Liver (tissue), 8 donors: ENCODE measurements at regions not wholly inside any gene's neighbourhood (a gene's known extent, or its start where the extent isn't known, plus 50 kb on each side); places are given as distances from the start of the nearest gene placed in this dataset.

Source experiments
- DNase-seq: peaks from one replicate; pipeline ENCODE4 v3.0.0-alpha.2; 2017; ENCODE audit warnings: low spot score
- H3K27ac ChIP-seq, 2 donors: one replicate each; pipeline ENCODE4 v1.7.0; 2013; ENCODE audit warnings: inconsistent platforms in 2 of 2, low read length in 2 of 2, control low read depth in 1 of 2, low read depth in 1 of 2, mild to moderate bottlenecking in 1 of 2
- H3K27me3 ChIP-seq, 4 donors: one replicate each; pipeline versions ENCODE4 v1.6.1 to v1.7.0; 2013; ENCODE audit warnings: low read length in 3 of 4, inconsistent platforms in 1 of 4, mild to moderate bottlenecking in 1 of 4, moderate library complexity in 1 of 4; ENCODE audit not compliant: control insufficient read depth in 4 of 4, insufficient read depth in 4 of 4
- H3K36me3 ChIP-seq, 4 donors: one replicate each; pipeline versions ENCODE4 v1.6.1 to v1.7.0; 2013; ENCODE audit warnings: low read length in 3 of 4, mild to moderate bottlenecking in 3 of 4, low read depth in 1 of 4, moderate library complexity in 1 of 4; ENCODE audit not compliant: control insufficient read depth in 4 of 4, insufficient read depth in 3 of 4
- H3K4me1 ChIP-seq, 4 donors: one replicate each; pipeline versions ENCODE4 v1.6.1 to v1.7.0; 2013; ENCODE audit warnings: low read length in 3 of 4, mild to moderate bottlenecking in 3 of 4, moderate library complexity in 1 of 4; ENCODE audit not compliant: control insufficient read depth in 4 of 4, insufficient read depth in 4 of 4
- H3K4me3 ChIP-seq, 3 donors: one replicate each; pipeline versions ENCODE4 v1.6.1 to v1.7.0; 2013; ENCODE audit warnings: low read length in 3 of 3, control low read depth in 1 of 3, low read depth in 1 of 3, mild to moderate bottlenecking in 1 of 3
- H3K9ac ChIP-seq, 2 donors: one replicate each; pipeline ENCODE4 v1.7.0; 2013; ENCODE audit warnings: low read length in 2 of 2, mild to moderate bottlenecking in 2 of 2, moderate library complexity in 2 of 2, control low read depth in 1 of 2, low read depth in 1 of 2
- H3K9me3 ChIP-seq, 4 donors: one replicate each; pipeline versions ENCODE4 v1.6.1 to v1.7.0; 2013; ENCODE audit warnings: low read length in 3 of 4; ENCODE audit not compliant: control insufficient read depth in 4 of 4
- CTCF ChIP-seq: fragments of 150-350 bp; IDR thresholded peaks from 2 replicates; pipeline ENCODE4 v1.5.1; 2017; ENCODE audit warnings: improper control_type of control experiment, low read depth, low read length; ENCODE audit not compliant: missing input control
- EGR1 ChIP-seq, 2 donors: IDR thresholded peaks; 2 replicates each; pipeline ENCODE4 v1.6.1; 2016 to 2018; ENCODE audit warnings: antibody characterized with exemption in 2 of 2, low read depth in 2 of 2
- FOXA2 ChIP-seq: IDR thresholded peaks from 2 replicates; pipeline ENCODE4 v1.6.1; 2016; ENCODE audit warnings: antibody characterized with exemption
- NR2F2 ChIP-seq: IDR thresholded peaks from 2 replicates; pipeline ENCODE4 v1.6.1; 2016; ENCODE audit warnings: antibody characterized with exemption
- REST ChIP-seq: IDR thresholded peaks from 2 replicates; pipeline ENCODE4 v1.6.1; 2016; ENCODE audit warnings: antibody characterized with exemption, mild to moderate bottlenecking
- TAF1 ChIP-seq: conservative IDR thresholded peaks from 2 replicates; pipeline ENCODE4 v1.6.1; 2016; ENCODE audit warnings: antibody characterized with exemption, mild to moderate bottlenecking
- YY1 ChIP-seq: IDR thresholded peaks from 2 replicates; pipeline ENCODE4 v1.6.1; 2016; ENCODE audit warnings: antibody characterized with exemption, mild to moderate bottlenecking
- WGBS: extraction: QIAGEN DNeasy Blood & Tissue Kit; methylation state at CpG from one replicate; pipeline ENCODE4 v1.1.7; 2013; 5-methylcytosine and 5-hydroxymethylcytosine counted together
- donor health status: healthy.
- donor health status: healthy.
- donor health status: healthy.
- donor health status: healthy.
- donor health status: healthy.

- Histone ChIP-seq H3K27ac (no peak overlapping the region), H3K36me3 (no peaks in the 10 kb centered on the region), H3K4me3 (no peak overlapping the region), H3K9me3 (peaks cover 0 to 2% (median 0%) of the 10 kb centered on the region in 4 donors), H3K4me1 (no peaks in the 10 kb centered on the region), H3K27me3 (peaks cover 0 to 7% (median 0%) of the 10 kb centered on the region in 4 donors), H3K9ac (no peak overlapping the region)
- 76% methylated on average over 4 of the region's 4 CpGs for WGBS
- no peak for TF ChIP-seq CTCF
- TF ChIP-seq TAF1: no peak
- TF ChIP-seq NR2F2: no peak
- no peak for TF ChIP-seq EGR1 (IDR thresholded peaks at IDR 0.05; ENCODE audit: low read depth in 2 of 2)
- TF ChIP-seq REST: no peak
- TF ChIP-seq FOXA2: no peak
- no peak for TF ChIP-seq YY1
- no peak for DNase-seq
These were observed 49.7 kb upstream of the LHFPL2 start for GRCh38 chr5:78698191-78698791.
